K562 (cell line): ENCODE measurements at regions not wholly inside any gene's neighbourhood (a gene's known extent, or its start where the extent isn't known, plus 50 kb on each side); places are given as distances from the start of the nearest gene placed in this dataset.

Source experiments
- ATAC-seq: fragments of 200-7000 bp; cut with Tn5 transposase; 3 replicates; pipeline ENCODE4 v1.9.1; 2020; ENCODE audit warnings: moderate library complexity
- BruUV-seq: library from RNA; stranded (reverse); fragments of 400-500 nt; replicated peaks from 2 replicates; lab custom pipeline; 2021; lab: Mats Ljungman, UMichigan
- CTCF ChIA-PET: fragments of 300-600 bp; formaldehyde crosslinking; extraction: SDS; loops from one replicate; lab custom pipeline; 2021; ENCODE audit warnings: low intra/inter-chr PET ratio; lab: Yijun Ruan, JAX
- POLR2A ChIA-PET: fragments of 300-600, 350-650 bp; sonication (Branson Sonifier 250); formaldehyde crosslinking; extraction: SDS; loops from one replicate; lab custom pipeline; 2021; ENCODE audit warnings: antibody characterized with exemption, inconsistent platforms; lab: Yijun Ruan, JAX
- DNase-seq, 4 experiments: peaks; one replicate each; pipeline versions ENCODE4 v3.0.0 to v3.0.0-alpha.2; 2011 to 2018; ENCODE audit warnings: low spot score in 3 of 4, mixed read lengths in 3 of 4; ENCODE audit errors: extremely low read depth in 1 of 4
- FAIRE-seq: peaks from 2 replicates; lab custom pipeline; 2011; peaks lifted over from hg19 to GRCh38; lab: Jason Lieb, UNC
- H2AFZ ChIP-seq: 2 replicates; pipeline ENCODE4 v1.6.0; 2011; ENCODE audit warnings: low read depth, low read length, control low read depth, inconsistent platforms
- H3K27ac ChIP-seq: fragments of 200-600 bp; 3 replicates; pipeline ENCODE4 v1.8.0; 2011; ENCODE audit warnings: low read depth, mild to moderate bottlenecking, control low read depth, inconsistent platforms, low read length, moderate library complexity, mixed read lengths; ENCODE audit errors: extremely low read depth
- H3K27me3 ChIP-seq, 2 experiments: fragments of 300-600 bp in 1 of 2; 2 replicates in 1 of 2; 3 replicates in 1 of 2; pipeline versions ENCODE4 v1.6.0 to v1.8.0; 2011; ENCODE audit warnings: inconsistent platforms in 2 of 2, low read length in 2 of 2, mild to moderate bottlenecking in 1 of 2, mixed read lengths in 1 of 2, moderate library complexity in 1 of 2; ENCODE audit not compliant: control insufficient read depth in 2 of 2, insufficient read depth in 2 of 2
- H3K36me3 ChIP-seq: fragments of 300-600 bp; 3 replicates; pipeline ENCODE4 v1.8.0; 2011; ENCODE audit warnings: mild to moderate bottlenecking, low read length, inconsistent platforms; ENCODE audit not compliant: control insufficient read depth, insufficient read depth
- H3K4me1 ChIP-seq, 2 experiments: fragments of 200-600 bp in 1 of 2; replicated peaks in 1 of 2; 2 replicates in 1 of 2; 3 replicates in 1 of 2; pipeline versions ENCODE4 v1.5.1 to v1.8.0; 2011; ENCODE audit warnings: inconsistent platforms in 2 of 2, low read length in 2 of 2, mild to moderate bottlenecking in 1 of 2, mixed read lengths in 1 of 2, moderate library complexity in 1 of 2; ENCODE audit not compliant: control insufficient read depth in 2 of 2, insufficient read depth in 2 of 2
- H3K4me2 ChIP-seq: 2 replicates; pipeline ENCODE4 v1.6.1; 2011; ENCODE audit warnings: low read length, control low read depth, inconsistent platforms, mixed read lengths; ENCODE audit not compliant: insufficient read depth
- H3K4me3 ChIP-seq: fragments of 200-600 bp; sonication (generic), shearing (Covaris generic); 2 replicates; pipeline ENCODE4 v1.5.1; 2016; ENCODE audit warnings: control low read depth, inconsistent platforms
- H3K79me2 ChIP-seq: fragments of 200-600 bp; 3 replicates; pipeline ENCODE4 v1.8.0; 2011; ENCODE audit warnings: low read length, inconsistent platforms; ENCODE audit not compliant: control insufficient read depth, insufficient read depth
- H3K9ac ChIP-seq, 2 experiments: 2 replicates each; pipeline versions ENCODE4 v1.6.0 to v1.6.1; 2011; ENCODE audit warnings: low read depth in 2 of 2, low read length in 2 of 2, control low read depth in 1 of 2, inconsistent platforms in 1 of 2, mild to moderate bottlenecking in 1 of 2, mixed read lengths in 1 of 2; ENCODE audit not compliant: insufficient read depth in 1 of 2
- H3K9me1 ChIP-seq: one replicate; pipeline ENCODE4 v1.6.0; 2011; ENCODE audit warnings: inconsistent platforms, mild to moderate bottlenecking, low read length, moderate library complexity; ENCODE audit not compliant: control insufficient read depth, insufficient read depth
- H3K9me3 ChIP-seq: replicated peaks from 2 replicates; pipeline ENCODE4 v1.5.1; 2011; ENCODE audit warnings: low read depth, low read length, inconsistent platforms; ENCODE audit not compliant: control insufficient read depth, insufficient read depth
- H4K20me1 ChIP-seq: replicated peaks from 2 replicates; pipeline ENCODE4 v1.6.1; 2011; ENCODE audit warnings: low read length, inconsistent platforms, mixed read lengths; ENCODE audit not compliant: control insufficient read depth, insufficient read depth
- ESRRA ChIP-seq: fragments of 450-650 bp; IDR thresholded peaks from 2 replicates; pipeline ENCODE4 v1.6.1; 2014; ENCODE audit warnings: low read depth, mild to moderate bottlenecking, moderate library complexity, borderline replicate concordance
- FOXA1 ChIP-seq: fragments of 450-650 bp; IDR thresholded peaks from 2 replicates; pipeline ENCODE4 v1.6.1; 2016; ENCODE audit warnings: mild to moderate bottlenecking, borderline replicate concordance
- GTF2E2 ChIP-seq: fragments of 200-800 bp; sonication (Bioruptor generic); IDR thresholded peaks from 2 replicates; pipeline ENCODE4 v1.6.1; 2016; ENCODE audit warnings: missing genetic modification characterization, missing compliant biosample characterization
- HDAC2 ChIP-seq: fragments of 450-650 bp; IDR thresholded peaks from 2 replicates; pipeline ENCODE4 v1.6.1; 2016; ENCODE audit warnings: mild to moderate bottlenecking
- KAT8 ChIP-seq: fragments of 450-650 bp; IDR thresholded peaks from 2 replicates; pipeline ENCODE4 v1.6.1; 2016; ENCODE audit warnings: low read depth, mild to moderate bottlenecking
- NFE2L1 ChIP-seq: fragments of 450-650 bp; IDR thresholded peaks from 2 replicates; pipeline ENCODE4 v1.6.1; 2016; ENCODE audit warnings: missing genetic modification characterization, low read depth, mild to moderate bottlenecking, missing compliant biosample characterization, moderate library complexity, borderline replicate concordance
- PCBP2 ChIP-seq: fragments of 200-400 bp; formaldehyde crosslinking; IDR thresholded peaks from 2 replicates; pipeline ENCODE4 v1.6.1; 2018; ENCODE audit warnings: low read length, low read depth, mild to moderate bottlenecking, moderate library complexity; ENCODE audit not compliant: poor library complexity, severe bottlenecking
- POLR2G ChIP-seq: fragments of 200-400 bp; formaldehyde crosslinking; IDR thresholded peaks from 2 replicates; pipeline ENCODE4 v1.6.1; 2017; ENCODE audit warnings: low read depth, mild to moderate bottlenecking, antibody characterized with exemption, low read length, moderate library complexity
- SMAD1 ChIP-seq: fragments of 150-350 bp; IDR thresholded peaks from 2 replicates; pipeline ENCODE4 v1.6.1; 2014; ENCODE audit warnings: low read length, low read depth; ENCODE audit not compliant: partially characterized antibody
- SNIP1 ChIP-seq: fragments of 450-650 bp; IDR thresholded peaks from 2 replicates; pipeline ENCODE4 v1.7.1; 2017; ENCODE audit warnings: low read depth, mild to moderate bottlenecking
- ZC3H11A ChIP-seq: IDR thresholded peaks from 2 replicates; pipeline ENCODE4 v1.6.1; 2012; ENCODE audit warnings: low read depth, low read length, improper control_type of control experiment
- ZNF830 ChIP-seq: fragments of 250-450 bp; sonication (Bioruptor Pico); IDR thresholded peaks from 2 replicates; pipeline ENCODE4 v1.5.0; 2021; ENCODE audit warnings: mild to moderate bottlenecking
- WGBS: fragments of 100-300 bp; shearing (Covaris generic); methylation state at CpG from one replicate; pipeline ENCODE4 v1.1.6; 2016; ENCODE audit warnings: low coverage, mixed read lengths; ENCODE audit not compliant: insufficient coverage; ENCODE audit errors: missing lambda C conversion rate; 5-methylcytosine and 5-hydroxymethylcytosine counted together
- in situ Hi-C: fragments of 300-500 bp; cut with MboI; formaldehyde crosslinking; loops from 4 replicates; pipeline ENCODE4 v1.15.0; 2018; ENCODE audit warnings: inconsistent platforms, mixed read lengths
- intact Hi-C: fragments of 100-400 bp; cut with micrococcal nuclease; formaldehyde crosslinking; loops from 2 replicates; pipeline ENCODE4 v1.14.2; 2022

DNA sequence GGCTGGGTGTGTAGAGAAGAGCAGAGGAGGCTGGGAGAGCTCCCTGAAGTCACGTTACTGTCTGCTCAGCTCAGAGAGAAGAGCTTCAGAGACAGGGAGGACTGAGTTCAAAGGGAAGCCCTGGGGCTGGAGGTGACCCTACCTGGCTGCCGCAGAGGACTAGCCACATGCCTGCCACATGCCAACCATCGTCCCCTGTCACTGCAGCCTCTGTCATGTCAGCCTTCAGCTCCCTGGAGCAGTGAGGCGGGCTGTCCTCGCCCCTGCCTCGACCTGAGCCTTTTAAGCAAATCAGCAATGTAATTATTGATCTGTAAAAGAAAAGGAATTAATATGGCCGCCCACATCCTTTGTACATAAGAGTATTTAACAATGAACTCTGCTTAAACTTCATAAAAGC lies 89.3 kb upstream of the RET start:
- in situ Hi-C loops: no loop called here
- Histone ChIP-seq H3K4me1 (peaks cover 7 to 21% of the 10 kb centered on the region in 2 experiments; a peak in 3 of 5 replicates), H4K20me1 (peaks cover 4% of the 10 kb centered on the region; the same call in 1 of the 2 replicates), H3K4me2 (no peak overlapping the region), H3K79me2 (no peaks in the 10 kb centered on the region), H3K9me1 (peaks cover 3% of the 10 kb centered on the region), H3K27me3 (peaks cover 3 to 40% of the 10 kb centered on the region in 2 experiments; a peak in 3 of 5 replicates), H3K27ac (no peak overlapping the region), H3K4me3 (no peak overlapping the region), H2AFZ (no peak overlapping the region), H3K9me3 (no peaks in the 10 kb centered on the region), H3K36me3 (no peaks in the 10 kb centered on the region), H3K9ac (no peak overlapping the region)
- no TSS peak for BruUV-seq
- ChIA-PET POLR2A (interaction anchor here (0.9 to 1.3 kb wide), 2 partner anchors 9 to 10 kb away, joined by 3 read pairs; no protein-coding TSS in a partner anchor), CTCF (no interaction called here)
- ATAC-seq: no peak
- no peak for DNase-seq
- no peak for FAIRE-seq
- intact Hi-C loops: loop anchor here (10.0 kb wide), 1 partner anchor 87 kb away; the partner anchor contains the start of gene RET
- WGBS: 12% methylated on average over 7 of the region's 7 CpGs
- TF ChIP-seq ZNF830 (CRISPR knock-in tag) (no peak), NFE2L1 (tag) (no peak), POLR2G (no peak), FOXA1 (no peak), HDAC2 (no peak), ZC3H11A (no peak), PCBP2 (no peak), SNIP1 (no peak), SMAD1 (no peak), GTF2E2 (tag) (no peak), KAT8 (no peak), ESRRA (no peak)
